NB4 (cell line): ENCODE measurements at regions not wholly inside any gene's neighbourhood (a gene's known extent, or its start where the extent isn't known, plus 50 kb on each side); places are given as distances from the start of the nearest gene placed in this dataset.

Experiments used
- DNase-seq: peaks from one replicate; pipeline ENCODE4 v3.0.0; 2010; ENCODE audit warnings: low read depth
- H3K4me3 ChIP-seq: one replicate; pipeline ENCODE4 v1.5.1; 2011; ENCODE audit warnings: mild to moderate bottlenecking, low read depth, low read length, moderate library complexity
- CTCF ChIP-seq: IDR thresholded peaks from one replicate; pipeline ENCODE4 v1.5.1; 2012; ENCODE audit warnings: low read depth, low read length
- MAX ChIP-seq: IDR thresholded peaks from 2 replicates; pipeline ENCODE4 v1.6.1; 2011; ENCODE audit warnings: low read depth, low read length
- MYC ChIP-seq: IDR thresholded peaks from 2 replicates; pipeline ENCODE4 v1.6.1; 2011; ENCODE audit warnings: low read depth, low read length
- POLR2A ChIP-seq: IDR thresholded peaks from 2 replicates; pipeline ENCODE4 v1.6.1; 2011; ENCODE audit warnings: mild to moderate bottlenecking; ENCODE audit not compliant: insufficient read length; ENCODE audit errors: extremely low read depth

GRCh38 chr18:10279471-10279870 is 175.0 kb upstream of the APCDD1 start:
- H3K4me3 ChIP-seq: no peak overlapping the region
- TF ChIP-seq MYC (no peak), MAX (no peak), CTCF (no peak), POLR2A (no peak)
- DNase-seq: no peak

- DNase-seq: no peak
- TF ChIP-seq CTCF (no peak), POLR2A (no peak), MAX (no peak), MYC (no peak)
- H3K4me3 ChIP-seq: no peak overlapping the region
These were observed 174.4 kb upstream of the APCDD1 start for GRCh38 chr18:10279905-10280644.

- TF ChIP-seq CTCF (no peak), MYC (no peak), POLR2A (no peak), MAX (no peak)
- peak; percentile 20 for DNase-seq
- H3K4me3 ChIP-seq: no peak overlapping the region
These were observed 169.7 kb upstream of the APCDD1 start for GRCh38 chr18:10284540-10285282.

GRCh38 chr18:10285283-10285640 is 169.2 kb upstream of the APCDD1 start:
- TF ChIP-seq MYC: no peak
- TF ChIP-seq POLR2A: no peak
- no peak for TF ChIP-seq MAX
- no peak for TF ChIP-seq CTCF
- H3K4me3 ChIP-seq: no peak overlapping the region
- DNase-seq: peak; percentile 81

- H3K4me3 ChIP-seq: no peak overlapping the region
- no peak for DNase-seq
- TF ChIP-seq CTCF (no peak), MAX (no peak), MYC (no peak), POLR2A (no peak)
These were observed 167.8 kb upstream of the APCDD1 start for GRCh38 chr18:10286580-10287150.
